ENCODE measurements at regions not wholly inside any gene's neighbourhood (a gene's known extent, or its start where the extent isn't known, plus 50 kb on each side); places are given as distances from the start of the nearest gene placed in this dataset.

- no peak for DNase-seq (ENCODE audit: low spot score)
Measured at GRCh38 chr4:85393201-85393600, 81.7 kb upstream of the ARHGAP24 start.

DNA sequence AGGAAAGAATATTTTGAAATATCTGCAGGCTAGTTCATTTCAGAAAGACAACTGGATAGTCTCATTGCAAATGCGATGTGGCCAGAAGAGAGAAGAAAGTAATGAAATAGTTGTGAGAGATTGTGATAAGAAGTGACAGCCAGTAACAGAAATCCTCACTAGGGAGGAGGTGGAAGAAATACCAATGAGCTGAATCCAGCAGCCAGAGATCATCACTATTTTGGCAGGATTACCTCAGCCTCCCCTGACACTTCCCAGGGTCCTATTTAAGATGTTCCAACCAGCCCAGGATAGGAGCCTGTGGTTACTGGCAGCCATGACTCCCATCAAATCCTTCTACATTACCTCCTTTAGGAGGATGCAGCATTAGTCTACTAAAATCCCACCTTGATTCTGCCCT lies 76.7 kb upstream of the ARHGAP24 start:
- no peak for DNase-seq (ENCODE audit: low spot score)

DNA sequence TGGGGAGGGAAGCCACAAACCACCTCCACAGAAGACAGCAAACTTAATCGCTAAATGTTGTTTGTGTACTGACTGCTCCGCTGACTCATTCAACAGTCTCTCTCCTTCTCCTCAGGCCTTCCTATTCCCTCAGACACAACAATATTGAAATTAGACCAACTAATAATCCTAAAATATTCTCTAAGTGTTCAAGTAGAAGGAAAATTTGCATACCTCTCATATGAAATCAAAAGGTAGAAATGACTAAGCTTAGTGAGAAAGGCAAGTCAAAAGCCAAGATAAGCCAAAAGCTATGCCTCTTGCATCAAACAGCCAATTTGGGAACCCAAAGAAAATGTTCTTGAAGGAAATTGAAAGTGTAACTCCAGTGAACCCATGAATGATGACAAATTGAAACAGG lies 75.7 kb upstream of the ARHGAP24 start:
- no peak for DNase-seq (ENCODE audit: low spot score)

DNA sequence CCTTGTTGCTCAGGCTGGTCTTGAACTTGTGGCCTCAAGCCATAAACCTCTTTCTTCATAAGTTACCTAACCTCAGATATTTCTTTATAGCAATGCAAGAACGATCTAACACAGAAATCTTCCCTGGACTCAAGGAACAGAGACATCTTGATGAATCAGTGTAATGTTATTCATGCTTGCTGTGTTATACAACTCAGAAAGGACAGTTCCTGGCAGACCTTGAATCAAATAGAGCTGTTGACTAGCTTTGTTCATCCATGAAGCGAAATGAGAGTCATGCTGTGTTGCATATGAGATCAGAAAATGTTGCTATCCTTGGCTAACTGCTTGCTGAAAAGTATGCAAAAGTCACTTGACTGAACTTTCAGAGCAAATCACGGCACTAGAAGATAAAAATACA lies 72.6 kb upstream of the ARHGAP24 start:
- peak; percentile 84 for DNase-seq (ENCODE audit: low spot score)

DNA sequence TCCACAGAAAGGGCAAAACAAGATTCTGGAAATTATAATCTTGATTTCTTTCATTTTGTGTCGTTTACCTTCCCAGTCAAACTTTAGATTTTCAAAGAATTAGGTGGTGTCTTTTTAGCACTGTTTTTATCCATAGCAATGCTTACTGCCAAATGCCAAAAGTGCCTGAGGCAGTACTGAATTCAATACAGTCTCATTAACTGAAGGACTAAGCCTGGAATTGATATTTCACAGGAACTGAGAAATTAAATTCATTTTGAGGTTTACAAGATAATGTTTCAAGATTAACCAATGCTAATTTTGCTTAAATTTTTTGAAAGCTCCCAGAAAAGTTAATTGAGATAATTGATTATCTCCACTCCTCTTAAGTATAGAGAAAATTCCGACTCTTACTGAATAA lies 68.8 kb upstream of the ARHGAP24 start:
- DNase-seq (ENCODE audit: low spot score), result no peak

GRCh38 chr4:85407546-85407945 lies 67.4 kb upstream of the ARHGAP24 start:
- no peak for DNase-seq (ENCODE audit: low spot score)

DNA sequence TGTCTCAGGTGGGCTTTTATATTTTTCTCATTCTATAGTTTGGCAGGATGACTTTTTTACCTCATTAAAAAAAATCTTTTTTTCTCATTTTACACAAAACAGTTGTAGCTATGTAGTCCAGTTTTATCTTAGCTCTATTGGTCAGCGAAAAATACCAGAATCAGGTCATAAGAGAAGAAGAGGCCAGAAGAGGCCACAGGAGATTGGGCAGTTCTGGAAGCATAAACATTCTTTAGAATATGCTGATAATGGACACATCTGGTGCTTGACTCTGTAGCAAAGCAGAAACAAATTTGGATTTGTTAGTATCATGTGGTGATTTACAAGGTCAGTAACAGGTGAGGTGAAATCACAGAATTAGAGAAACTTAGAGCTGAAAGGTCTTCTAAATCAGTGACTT lies 66.6 kb upstream of the ARHGAP24 start:
- DNase-seq (ENCODE audit: low spot score), result no peak

DNA sequence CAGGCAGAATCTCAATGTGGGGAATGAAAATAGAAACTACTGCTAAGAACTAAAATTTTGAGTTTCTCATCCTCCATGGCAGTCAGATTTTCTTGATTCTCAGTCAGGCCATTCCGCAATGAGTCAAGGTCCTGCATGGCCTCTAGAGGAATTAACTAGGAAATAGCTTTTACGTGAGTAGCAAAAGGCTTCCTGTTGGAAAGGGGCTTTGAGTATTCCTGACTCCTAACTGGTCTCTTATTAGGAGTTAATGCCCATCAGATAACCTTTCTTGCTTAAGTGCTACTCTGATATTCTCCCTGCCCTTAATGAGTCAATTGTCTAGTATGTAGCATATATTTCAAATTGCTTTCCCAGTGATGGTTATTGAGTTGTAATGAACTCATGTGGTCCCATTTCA lies 65.7 kb upstream of the ARHGAP24 start:
- DNase-seq (ENCODE audit: low spot score), result no peak

DNA sequence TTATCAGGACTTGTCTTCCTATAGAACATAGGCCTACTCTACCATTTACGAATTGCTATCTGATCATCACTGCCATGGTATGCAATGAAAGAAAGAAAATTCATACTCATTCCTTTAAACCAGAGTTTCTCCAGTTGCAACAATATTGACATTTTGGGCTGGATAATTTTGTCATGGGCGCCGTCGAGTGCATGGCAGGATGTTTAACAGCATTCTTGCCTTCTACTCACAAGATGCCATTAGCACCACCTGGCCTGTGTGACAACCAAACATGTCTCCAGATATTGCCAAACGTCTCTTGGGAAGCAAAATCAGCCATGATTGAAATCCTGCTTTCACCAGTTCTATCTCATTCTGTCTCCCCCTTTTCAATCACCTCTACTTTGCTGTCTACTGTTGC lies 63.6 kb upstream of the ARHGAP24 start:
- no peak for DNase-seq (ENCODE audit: low spot score)

DNA sequence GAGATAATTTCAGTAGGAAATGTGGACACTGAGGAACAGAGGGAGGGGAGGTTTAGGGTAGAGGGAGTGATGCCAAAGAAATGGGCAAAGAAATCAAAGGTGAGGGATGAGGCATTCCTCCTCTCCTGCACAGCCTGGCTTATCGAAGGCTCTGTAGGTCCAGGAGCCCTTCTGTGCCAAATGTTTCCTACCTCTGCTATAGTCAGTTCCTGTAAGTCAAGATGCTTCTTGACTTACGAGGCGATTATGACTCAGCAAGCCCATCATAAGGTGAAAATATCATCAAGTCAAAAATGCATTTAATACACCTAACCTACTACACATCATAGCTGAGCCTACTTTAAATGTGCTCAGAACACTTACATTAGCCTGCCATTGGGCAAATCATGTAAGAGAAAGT lies 60.0 kb upstream of the ARHGAP24 start:
- DNase-seq (ENCODE audit: low spot score), result no peak

DNA sequence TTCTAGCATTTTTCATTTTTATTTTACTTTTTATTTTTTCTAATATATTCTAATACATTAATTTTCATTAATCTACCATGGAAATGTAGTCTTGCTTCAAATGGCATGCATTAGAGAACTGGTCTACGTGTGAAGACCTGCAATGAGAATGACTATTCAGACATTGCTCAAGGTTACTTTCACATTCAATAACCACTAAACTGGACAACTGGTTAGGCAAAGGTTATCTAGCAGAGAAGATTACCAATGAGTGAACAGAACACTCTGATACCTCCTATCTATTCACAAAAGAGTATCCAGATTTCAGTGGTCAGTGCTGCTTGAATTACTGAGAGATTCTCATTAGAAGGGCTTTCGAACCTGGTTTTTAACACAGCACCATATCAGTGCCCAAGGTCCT lies 58.9 kb upstream of the ARHGAP24 start:
- DNase-seq (ENCODE audit: low spot score), result no peak

- peak; percentile 72 for DNase-seq (ENCODE audit: low spot score)
Measured at GRCh38 chr4:85419103-85419502, 55.8 kb upstream of the ARHGAP24 start.

DNA sequence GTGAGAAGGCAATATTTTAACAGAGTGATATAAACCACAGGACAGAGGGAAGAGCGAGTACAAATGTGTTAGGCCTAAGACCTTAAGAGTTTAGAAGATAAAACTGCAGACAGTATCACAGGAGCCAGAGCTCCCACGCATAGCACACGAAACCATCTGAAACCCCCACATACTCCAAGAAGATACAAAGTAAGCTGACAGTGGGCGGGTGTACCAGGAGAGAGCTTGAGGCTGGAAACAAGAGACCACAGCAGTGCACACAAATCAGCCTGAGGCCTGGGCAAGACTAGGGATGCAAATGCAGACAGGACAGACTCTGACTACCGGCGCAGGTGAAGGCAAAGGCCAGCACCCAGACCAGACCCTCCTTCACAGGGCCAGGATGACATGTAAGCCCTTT lies 54.1 kb upstream of the ARHGAP24 start:
- no peak for DNase-seq (ENCODE audit: low spot score)

DNA sequence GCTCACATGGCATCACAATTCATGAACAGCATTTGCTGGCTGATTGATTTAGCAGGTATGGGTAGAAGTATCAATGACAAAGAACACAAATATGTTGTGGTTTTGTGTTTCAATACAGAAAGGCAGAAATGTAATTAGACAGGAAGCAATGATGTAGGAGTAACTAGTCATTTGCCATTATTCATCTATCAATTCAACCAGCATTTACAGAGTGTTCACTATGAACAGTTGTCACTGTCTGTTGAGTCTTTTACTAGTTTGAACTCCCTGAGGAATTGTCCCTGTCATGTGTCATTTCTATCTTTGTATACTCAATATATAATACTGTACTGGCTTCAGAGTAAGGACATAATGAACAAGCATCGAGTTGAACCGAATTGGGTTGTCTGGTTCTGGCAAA lies 51.5 kb upstream of the ARHGAP24 start:
- peak; percentile 79 for DNase-seq (ENCODE audit: low spot score)

Data from kidney tubule cell (primary cell).